ENCODE measurements at regions not wholly inside any gene's neighbourhood (a gene's known extent, or its start where the extent isn't known, plus 50 kb on each side); places are given as distances from the start of the nearest gene placed in this dataset.

DNA sequence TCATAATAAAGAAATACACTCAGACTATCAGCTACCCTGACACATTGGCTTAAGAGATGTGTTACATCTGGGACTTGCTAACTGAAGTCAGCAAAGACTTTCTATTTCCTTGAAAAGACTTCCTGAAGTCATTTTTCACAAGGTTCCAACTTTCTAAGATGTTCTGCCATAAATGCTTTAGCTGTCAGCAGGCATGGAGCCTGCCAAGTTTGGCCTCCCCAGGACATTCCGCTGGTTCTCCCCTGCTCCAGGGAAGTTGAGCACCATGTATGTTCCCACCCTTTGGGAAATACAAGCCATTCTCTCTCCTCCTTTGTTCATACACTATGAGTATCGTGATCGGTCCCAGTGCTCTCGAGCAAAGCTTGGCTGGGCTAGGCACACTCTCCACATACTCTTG is 202.7 kb upstream of the CCDC68 start:
- Mint-ChIP-seq H3K36me3 (no peaks in the 10 kb centered on the region), H3K4me1 (no peaks in the 10 kb centered on the region), H3K9me3 (peaks cover 0 to 13% (median 4%) of the 10 kb centered on the region in 7 donors), H3K4me3 (no peak overlapping the region), H3K27ac (no peak overlapping the region), H3K27me3 (ENCODE audit: low read depth in 3 of 3) (peaks cover 0 to 6% (median 2%) of the 10 kb centered on the region in 3 donors)
- no peaks in the 10 kb centered on the region for H4K20me1 ChIP-seq (ENCODE audit: insufficient read depth, low read length)
- H3K4me1 ChIP-seq (ENCODE audit: control insufficient read depth in 1 of 2, insufficient read depth in 2 of 2, low read length in 2 of 2) = no peaks in the 10 kb centered on the region
- peaks cover 0 to 9% of the 10 kb centered on the region in 2 donors for H3K9me3 ChIP-seq (replicated peaks in 1 of 2; ENCODE audit: control insufficient read depth in 1 of 2, insufficient read depth in 1 of 2, low read length in 2 of 2)
- no peak overlapping the region for H3K4me3 ChIP-seq (replicated peaks in 1 of 3; ENCODE audit: low read depth in 2 of 3, low read length in 3 of 3)
- no peak overlapping the region for H3K27ac ChIP-seq (ENCODE audit: low read depth in 1 of 2, low read length in 2 of 2)
- H3K79me2 ChIP-seq (ENCODE audit: insufficient read depth, low read length) = no peaks in the 10 kb centered on the region
- H3K36me3 ChIP-seq (replicated peaks in 1 of 2; ENCODE audit: control insufficient read depth in 1 of 2, insufficient read depth in 2 of 2, low read length in 2 of 2) = no peaks in the 10 kb centered on the region
- DNase-seq = no peak
- no peak overlapping the region for H3K9ac ChIP-seq (ENCODE audit: insufficient read depth, low read length, poor library complexity, severe bottlenecking)
- WGBS (ENCODE audit: insufficient coverage) = 95% methylated on average over 4 of the region's 4 CpGs
- H2AFZ ChIP-seq (ENCODE audit: insufficient read depth, low read depth, low read length, poor library complexity, severe bottlenecking) = no peak overlapping the region
- intact Hi-C loops (cut with micrococcal nuclease) = no loop called here
- TF ChIP-seq, protein P1, sequence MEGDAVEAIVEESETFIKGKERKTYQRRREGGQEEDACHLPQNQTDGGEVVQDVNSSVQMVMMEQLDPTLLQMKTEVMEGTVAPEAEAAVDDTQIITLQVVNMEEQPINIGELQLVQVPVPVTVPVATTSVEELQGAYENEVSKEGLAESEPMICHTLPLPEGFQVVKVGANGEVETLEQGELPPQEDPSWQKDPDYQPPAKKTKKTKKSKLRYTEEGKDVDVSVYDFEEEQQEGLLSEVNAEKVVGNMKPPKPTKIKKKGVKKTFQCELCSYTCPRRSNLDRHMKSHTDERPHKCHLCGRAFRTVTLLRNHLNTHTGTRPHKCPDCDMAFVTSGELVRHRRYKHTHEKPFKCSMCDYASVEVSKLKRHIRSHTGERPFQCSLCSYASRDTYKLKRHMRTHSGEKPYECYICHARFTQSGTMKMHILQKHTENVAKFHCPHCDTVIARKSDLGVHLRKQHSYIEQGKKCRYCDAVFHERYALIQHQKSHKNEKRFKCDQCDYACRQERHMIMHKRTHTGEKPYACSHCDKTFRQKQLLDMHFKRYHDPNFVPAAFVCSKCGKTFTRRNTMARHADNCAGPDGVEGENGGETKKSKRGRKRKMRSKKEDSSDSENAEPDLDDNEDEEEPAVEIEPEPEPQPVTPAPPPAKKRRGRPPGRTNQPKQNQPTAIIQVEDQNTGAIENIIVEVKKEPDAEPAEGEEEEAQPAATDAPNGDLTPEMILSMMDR (IDR thresholded peaks at IDR 0.05) = no peak
- no peaks in the 10 kb centered on the region for H3K27me3 ChIP-seq (ENCODE audit: control insufficient read depth in 2 of 2, insufficient read depth in 2 of 2, low read length in 2 of 2)
- H3K4me2 ChIP-seq (replicated peaks; ENCODE audit: extremely low read depth, low read length, poor library complexity, severe bottlenecking) = no peak overlapping the region

- DNase-seq = no peak
- Histone ChIP-seq H4K20me1 (ENCODE audit: insufficient read depth, low read length) (no peaks in the 10 kb centered on the region), H3K4me1 (ENCODE audit: control insufficient read depth in 1 of 2, insufficient read depth in 2 of 2, low read length in 2 of 2) (no peaks in the 10 kb centered on the region), H3K4me2 (replicated peaks; ENCODE audit: extremely low read depth, low read length, poor library complexity, severe bottlenecking) (no peak overlapping the region), H3K9ac (ENCODE audit: insufficient read depth, low read length, poor library complexity, severe bottlenecking) (no peak overlapping the region), H3K79me2 (ENCODE audit: insufficient read depth, low read length) (no peaks in the 10 kb centered on the region), H3K9me3 (replicated peaks in 1 of 2; ENCODE audit: control insufficient read depth in 1 of 2, insufficient read depth in 1 of 2, low read length in 2 of 2) (peaks cover 0 to 9% of the 10 kb centered on the region in 2 donors), H3K27me3 (ENCODE audit: control insufficient read depth in 2 of 2, insufficient read depth in 2 of 2, low read length in 2 of 2) (no peaks in the 10 kb centered on the region), H3K4me3 (replicated peaks in 1 of 3; ENCODE audit: low read depth in 2 of 3, low read length in 3 of 3) (no peak overlapping the region), H2AFZ (ENCODE audit: insufficient read depth, low read depth, low read length, poor library complexity, severe bottlenecking) (no peak overlapping the region), H3K36me3 (replicated peaks in 1 of 2; ENCODE audit: control insufficient read depth in 1 of 2, insufficient read depth in 2 of 2, low read length in 2 of 2) (no peaks in the 10 kb centered on the region), H3K27ac (ENCODE audit: low read depth in 1 of 2, low read length in 2 of 2) (no peak overlapping the region)
- no peak overlapping the region for H3K4me3 Mint-ChIP-seq
- H3K36me3 Mint-ChIP-seq = no peaks in the 10 kb centered on the region
- TF ChIP-seq, protein P1 (IDR thresholded peaks at IDR 0.05) = no peak
- H3K9me3 Mint-ChIP-seq = peaks cover 4 to 11% (median 7%) of the 10 kb centered on the region in 7 donors
- intact Hi-C loops (cut with micrococcal nuclease) = no loop called here
- H3K4me1 Mint-ChIP-seq = no peaks in the 10 kb centered on the region
- peaks cover 0 to 6% (median 2%) of the 10 kb centered on the region in 3 donors for H3K27me3 Mint-ChIP-seq (ENCODE audit: low read depth in 3 of 3)
- WGBS (ENCODE audit: insufficient coverage) = 93% methylated on average over 2 of the region's 4 CpGs
- no peak overlapping the region for H3K27ac Mint-ChIP-seq
Observed at GRCh38 chr18:55159027-55159426, 199.8 kb upstream of the CCDC68 start.

Measured in CD14-positive monocyte (primary cell).